H9 (cell line): ENCODE measurements at regions not wholly inside any gene's neighbourhood (a gene's known extent, or its start where the extent isn't known, plus 50 kb on each side); places are given as distances from the start of the nearest gene placed in this dataset.
A peak's percentile ranks its signal among the peaks of the same experiment; 100 is the strongest.

Experiments used
- DNase-seq: peaks from one replicate; pipeline ENCODE4 v3.0.0-alpha.2; 2017
- H2AFZ ChIP-seq: one replicate; pipeline ENCODE4 v1.6.1; 2013; ENCODE audit warnings: mild to moderate bottlenecking, low read length, control low read depth, moderate library complexity
- H2AK5ac ChIP-seq: 2 replicates; pipeline ENCODE4 v1.6.1; 2013; ENCODE audit warnings: low read length, control low read depth, mixed read lengths; ENCODE audit not compliant: insufficient read length
- H2BK120ac ChIP-seq: one replicate; pipeline ENCODE4 v1.6.1; 2013; ENCODE audit warnings: low read depth, mild to moderate bottlenecking, low read length, control low read depth, inconsistent platforms; ENCODE audit not compliant: poor library complexity, severe bottlenecking
- H2BK12ac ChIP-seq: 2 replicates; pipeline ENCODE4 v1.6.1; 2013; ENCODE audit warnings: low read length, control low read depth, mixed read lengths, low read depth; ENCODE audit not compliant: insufficient read length
- H2BK15ac ChIP-seq: 2 replicates; pipeline ENCODE4 v1.6.1; 2013; ENCODE audit warnings: low read depth, low read length, control low read depth
- H2BK20ac ChIP-seq: one replicate; pipeline ENCODE4 v1.6.1; 2013; ENCODE audit warnings: low read depth, mild to moderate bottlenecking, low read length, control low read depth, inconsistent platforms; ENCODE audit not compliant: poor library complexity, severe bottlenecking
- H2BK5ac ChIP-seq: 2 replicates; pipeline ENCODE4 v1.6.1; 2013; ENCODE audit warnings: low read length, control low read depth, mixed read lengths; ENCODE audit not compliant: insufficient read length
- H3K14ac ChIP-seq: 2 replicates; pipeline ENCODE4 v1.6.1; 2013; ENCODE audit warnings: low read length, control low read depth; ENCODE audit not compliant: insufficient read depth
- H3K18ac ChIP-seq: 2 replicates; pipeline ENCODE4 v1.6.1; 2013; ENCODE audit warnings: low read depth, mild to moderate bottlenecking, mixed read lengths, low read length, control low read depth; ENCODE audit not compliant: insufficient read length
- H3K23ac ChIP-seq: 2 replicates; pipeline ENCODE4 v1.6.1; 2013; ENCODE audit warnings: low read length, control low read depth, mixed read lengths, low read depth; ENCODE audit not compliant: insufficient read length
- H3K23me2 ChIP-seq: 2 replicates; pipeline ENCODE4 v1.6.1; 2013; ENCODE audit warnings: low read depth, mild to moderate bottlenecking, mixed read lengths, low read length, control low read depth; ENCODE audit not compliant: insufficient read length, poor library complexity, severe bottlenecking
- H3K27ac ChIP-seq: 2 replicates; pipeline ENCODE4 v1.5.1; 2013; ENCODE audit warnings: low read length, control low read depth, mixed read lengths, low read depth; ENCODE audit not compliant: insufficient read length
- H3K27me3 ChIP-seq: 2 replicates; pipeline ENCODE4 v1.6.1; 2013; ENCODE audit warnings: low read length, control low read depth, inconsistent platforms; ENCODE audit not compliant: insufficient read depth
- H3K4ac ChIP-seq: 2 replicates; pipeline ENCODE4 v1.6.1; 2013; ENCODE audit warnings: low read depth, mild to moderate bottlenecking, control low read depth, inconsistent platforms, low read length, moderate library complexity
- H3K4me1 ChIP-seq: 2 replicates; pipeline ENCODE4 v1.6.1; 2013; ENCODE audit warnings: low read length, control low read depth, inconsistent platforms; ENCODE audit not compliant: insufficient read depth
- H3K4me2 ChIP-seq: 2 replicates; pipeline ENCODE4 v1.6.1; 2013; ENCODE audit warnings: low read length, control low read depth, mixed read lengths; ENCODE audit not compliant: insufficient read length, insufficient read depth
- H3K56ac ChIP-seq: 2 replicates; pipeline ENCODE4 v1.6.1; 2013; ENCODE audit warnings: low read depth, mild to moderate bottlenecking, mixed read lengths, low read length, control low read depth; ENCODE audit not compliant: insufficient read length
- H3K79me1 ChIP-seq: 2 replicates; pipeline ENCODE4 v1.6.1; 2013; ENCODE audit warnings: low read depth, mild to moderate bottlenecking, moderate library complexity, low read length, control low read depth, inconsistent platforms; ENCODE audit not compliant: insufficient read depth, poor library complexity, severe bottlenecking
- H3K79me2 ChIP-seq: 2 replicates; pipeline ENCODE4 v1.6.1; 2013; ENCODE audit warnings: low read length, control low read depth, inconsistent platforms; ENCODE audit not compliant: insufficient read depth
- H3K9ac ChIP-seq: 2 replicates; pipeline ENCODE4 v1.6.1; 2013; ENCODE audit warnings: low read length, control low read depth, mixed read lengths; ENCODE audit not compliant: insufficient read length; ENCODE audit errors: extremely low read depth
- H3K9me3 ChIP-seq: one replicate; pipeline ENCODE4 v1.6.1; 2013; ENCODE audit warnings: low read depth, low read length, inconsistent platforms; ENCODE audit not compliant: control insufficient read depth
- H3T11ph ChIP-seq: one replicate; pipeline ENCODE4 v1.6.1; 2013; ENCODE audit warnings: mild to moderate bottlenecking, low read length, control low read depth, inconsistent platforms
- H4K20me1 ChIP-seq: one replicate; pipeline ENCODE4 v1.6.1; 2013; ENCODE audit not compliant: control insufficient read depth, insufficient read length, insufficient read depth
- H4K5ac ChIP-seq: 2 replicates; pipeline ENCODE4 v1.6.1; 2013; ENCODE audit warnings: low read depth, mild to moderate bottlenecking, mixed read lengths, low read length, control low read depth; ENCODE audit not compliant: insufficient read length
- H4K8ac ChIP-seq: replicated peaks from 2 replicates; pipeline ENCODE4 v1.6.1; 2013; ENCODE audit warnings: low read length, control low read depth, mixed read lengths, low read depth; ENCODE audit not compliant: insufficient read length
- H4K91ac ChIP-seq: 2 replicates; pipeline ENCODE4 v1.6.1; 2013; ENCODE audit warnings: low read depth, mild to moderate bottlenecking, moderate library complexity, mixed read lengths, low read length, control low read depth; ENCODE audit not compliant: insufficient read length
- H3K27ac Mint-ChIP-seq, 3 experiments: 2 replicates in 2 of 3; 3 replicates in 1 of 3; pipeline ENCODE4 v1.8.0; 2020 to 2021; ENCODE audit warnings: mixed read lengths in 3 of 3, mild to moderate bottlenecking in 1 of 3, moderate library complexity in 1 of 3
- H3K27me3 Mint-ChIP-seq: 2 replicates; pipeline ENCODE4 v1.8.0; 2021; ENCODE audit warnings: low read depth, mild to moderate bottlenecking, moderate library complexity, mixed read lengths
- H3K36me3 Mint-ChIP-seq, 3 experiments: 2 replicates in 2 of 3; 3 replicates in 1 of 3; pipeline ENCODE4 v1.8.0; 2020 to 2021; ENCODE audit warnings: low read depth in 3 of 3, mixed read lengths in 3 of 3; ENCODE audit not compliant: insufficient read depth in 1 of 3
- H3K4me1 Mint-ChIP-seq, 2 experiments: 2 replicates each; pipeline ENCODE4 v1.8.0; 2020; ENCODE audit warnings: mixed read lengths in 2 of 2
- H3K4me3 Mint-ChIP-seq, 2 experiments: 2 replicates in 1 of 2; 3 replicates in 1 of 2; pipeline ENCODE4 v1.8.0; 2020 to 2021; ENCODE audit warnings: mild to moderate bottlenecking in 2 of 2, mixed read lengths in 2 of 2, moderate library complexity in 1 of 2
- H3K9me3 Mint-ChIP-seq, 2 experiments: 2 replicates in 1 of 2; 3 replicates in 1 of 2; pipeline ENCODE4 v1.8.0; 2020; ENCODE audit warnings: mild to moderate bottlenecking in 2 of 2, mixed read lengths in 2 of 2, moderate library complexity in 1 of 2
- WGBS: extraction: QIAGEN DNeasy Blood & Tissue Kit; methylation state at CpG from one replicate; pipeline ENCODE4 v1.1.7; 2013; ENCODE audit warnings: missing lambda C conversion rate, low lambda C conversion rate, mixed read lengths; ENCODE audit not compliant: insufficient read length; ENCODE audit errors: extremely low coverage; 5-methylcytosine and 5-hydroxymethylcytosine counted together
- TF ChIP-seq, protein P1 (sequence below): fragments of 200-600 bp; sonication (generic); conservative IDR thresholded peaks from 3 replicates; pipeline ENCODE4 v1.8.0; 2021; ENCODE audit warnings: antibody characterized with exemption, mild to moderate bottlenecking

DNA sequence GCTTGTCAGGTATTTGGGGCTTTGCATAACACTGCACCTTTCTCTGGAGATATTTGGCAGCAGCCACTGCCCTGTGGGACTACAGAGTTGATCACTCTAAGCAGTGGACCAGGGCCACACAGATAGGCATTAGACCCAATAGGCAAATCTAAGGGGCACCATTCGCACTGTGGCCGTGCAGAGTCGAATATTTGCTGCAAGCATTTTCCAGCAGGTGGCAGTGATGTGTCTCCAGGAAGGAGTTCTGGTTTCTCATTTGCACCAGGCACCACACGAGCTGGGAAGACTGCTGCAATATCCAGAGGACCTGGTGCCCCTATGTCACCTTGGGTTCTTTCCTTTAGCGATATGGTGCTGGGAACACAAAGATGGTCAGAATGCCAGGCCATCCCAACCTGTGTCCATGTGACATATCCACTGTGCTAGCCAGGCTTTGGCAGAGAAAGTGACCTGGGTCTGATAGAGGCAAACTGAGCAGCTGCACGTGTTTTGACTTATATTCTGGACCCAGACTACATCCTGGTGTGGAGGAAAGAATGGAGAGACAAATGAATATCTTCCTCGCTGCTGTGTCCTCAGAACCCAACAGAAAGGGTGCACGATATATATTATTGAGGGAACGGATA lies 318.7 kb downstream of the BUD13 start:
- no peak overlapping the region for H3K4me3 Mint-ChIP-seq
- no peak overlapping the region for H4K8ac ChIP-seq
- no CpG with 5 or more reads among the region's 9 CpGs for WGBS
- H3K79me2 ChIP-seq = no peaks in the 10 kb centered on the region
- no peak overlapping the region for H3K56ac ChIP-seq
- H3K18ac ChIP-seq = no peak overlapping the region
- no peak overlapping the region for H2AFZ ChIP-seq
- no peak overlapping the region for H2BK15ac ChIP-seq
- no peak overlapping the region for H4K5ac ChIP-seq
- no peak overlapping the region for H3K4me2 ChIP-seq
- H4K20me1 ChIP-seq = no peaks in the 10 kb centered on the region
- TF ChIP-seq, protein P1, sequence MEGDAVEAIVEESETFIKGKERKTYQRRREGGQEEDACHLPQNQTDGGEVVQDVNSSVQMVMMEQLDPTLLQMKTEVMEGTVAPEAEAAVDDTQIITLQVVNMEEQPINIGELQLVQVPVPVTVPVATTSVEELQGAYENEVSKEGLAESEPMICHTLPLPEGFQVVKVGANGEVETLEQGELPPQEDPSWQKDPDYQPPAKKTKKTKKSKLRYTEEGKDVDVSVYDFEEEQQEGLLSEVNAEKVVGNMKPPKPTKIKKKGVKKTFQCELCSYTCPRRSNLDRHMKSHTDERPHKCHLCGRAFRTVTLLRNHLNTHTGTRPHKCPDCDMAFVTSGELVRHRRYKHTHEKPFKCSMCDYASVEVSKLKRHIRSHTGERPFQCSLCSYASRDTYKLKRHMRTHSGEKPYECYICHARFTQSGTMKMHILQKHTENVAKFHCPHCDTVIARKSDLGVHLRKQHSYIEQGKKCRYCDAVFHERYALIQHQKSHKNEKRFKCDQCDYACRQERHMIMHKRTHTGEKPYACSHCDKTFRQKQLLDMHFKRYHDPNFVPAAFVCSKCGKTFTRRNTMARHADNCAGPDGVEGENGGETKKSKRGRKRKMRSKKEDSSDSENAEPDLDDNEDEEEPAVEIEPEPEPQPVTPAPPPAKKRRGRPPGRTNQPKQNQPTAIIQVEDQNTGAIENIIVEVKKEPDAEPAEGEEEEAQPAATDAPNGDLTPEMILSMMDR = peak; percentile 75
- no peak overlapping the region for H4K91ac ChIP-seq
- peaks cover 10 to 23% (median 15%) of the 10 kb centered on the region in 3 experiments for H3K36me3 Mint-ChIP-seq
- H3T11ph ChIP-seq = no peak overlapping the region
- peaks cover 3% of the 10 kb centered on the region; the same call in 1 of the 2 replicates for H3K4me1 ChIP-seq
- peaks cover 4% of the 10 kb centered on the region for H3K9me3 ChIP-seq
- no peak overlapping the region for H2BK120ac ChIP-seq
- no peak overlapping the region for H3K14ac ChIP-seq
- H2BK5ac ChIP-seq = no peak overlapping the region
- DNase-seq = peak; percentile 80
- no peak overlapping the region for H2BK20ac ChIP-seq
- H3K23ac ChIP-seq = no peak overlapping the region
- H3K27me3 ChIP-seq = no peaks in the 10 kb centered on the region
- peaks cover 54 to 63% of the 10 kb centered on the region in 2 experiments for H3K4me1 Mint-ChIP-seq
- H3K27ac ChIP-seq = no peak overlapping the region
- no peak overlapping the region for H2AK5ac ChIP-seq
- H3K79me1 ChIP-seq = no peaks in the 10 kb centered on the region
- H3K27me3 Mint-ChIP-seq = peaks cover 7% of the 10 kb centered on the region
- H3K9ac ChIP-seq = no peak overlapping the region
- peak overlapping the region in 1 of 3 experiments; percentile 10; a peak in 1 of 7 replicates for H3K27ac Mint-ChIP-seq
- no peak overlapping the region for H3K4ac ChIP-seq
- no peaks in the 10 kb centered on the region for H3K23me2 ChIP-seq
- H2BK12ac ChIP-seq = no peak overlapping the region
- peaks cover 25 to 26% of the 10 kb centered on the region in 2 experiments for H3K9me3 Mint-ChIP-seq
